Neural progenitor cell (in vitro differentiated cells): ENCODE measurements at regions not wholly inside any gene's neighbourhood (a gene's known extent, or its start where the extent isn't known, plus 50 kb on each side); places are given as distances from the start of the nearest gene placed in this dataset.

ENCODE experiments used
- CTCF ChIP-seq: fragments of 200-600 bp; sonication (generic); IDR thresholded peaks from 2 replicates; pipeline ENCODE4 v1.5.1; 2017; ENCODE audit warnings: antibody characterized with exemption, mild to moderate bottlenecking
- EZH2 ChIP-seq: fragments of 200-600 bp; sonication (generic); IDR thresholded peaks from 2 replicates; pipeline ENCODE4 v1.6.1; 2017; ENCODE audit warnings: antibody characterized with exemption, mild to moderate bottlenecking, moderate library complexity
- EZH2phosphoT487 ChIP-seq: fragments of 200-600 bp; sonication (generic); IDR thresholded peaks from 2 replicates; pipeline ENCODE4 v1.6.1; 2017; ENCODE audit warnings: antibody characterized with exemption

GRCh38 chr16:5590416-5590815, 492.8 kb upstream of the EEF2KMT start:
- TF ChIP-seq CTCF (no peak), EZH2 (no peak), EZH2phosphoT487 (no peak)
